ENCODE measurements at regions not wholly inside any gene's neighbourhood (a gene's known extent, or its start where the extent isn't known, plus 50 kb on each side); places are given as distances from the start of the nearest gene placed in this dataset.
"Not testable (repeated sequence)": the region's sequence is repeated elsewhere in the genome, so short reads cannot be mapped to it uniquely, and the experiment has no call there.

DNA sequence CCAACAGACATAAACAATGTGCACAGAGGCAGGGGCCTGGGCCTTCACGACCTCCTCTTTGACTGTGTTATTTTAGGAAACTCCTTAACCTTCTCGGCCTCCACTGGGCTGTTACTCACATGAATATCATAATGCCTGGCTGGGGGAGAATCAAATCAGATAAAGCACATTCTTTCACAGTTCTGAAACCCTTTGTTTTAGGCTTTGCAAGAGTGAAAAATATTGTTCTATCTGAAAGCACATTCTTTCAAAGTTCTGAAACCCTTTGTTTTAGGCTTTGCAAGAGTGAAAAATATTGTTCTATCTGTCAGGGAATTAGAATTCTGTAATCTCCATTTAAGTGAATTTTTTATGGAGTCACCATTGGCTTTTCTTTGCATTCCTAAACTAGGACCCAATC is 50.7 kb upstream of the SYNDIG1 start:
- DNase-seq, result no peak

DNA sequence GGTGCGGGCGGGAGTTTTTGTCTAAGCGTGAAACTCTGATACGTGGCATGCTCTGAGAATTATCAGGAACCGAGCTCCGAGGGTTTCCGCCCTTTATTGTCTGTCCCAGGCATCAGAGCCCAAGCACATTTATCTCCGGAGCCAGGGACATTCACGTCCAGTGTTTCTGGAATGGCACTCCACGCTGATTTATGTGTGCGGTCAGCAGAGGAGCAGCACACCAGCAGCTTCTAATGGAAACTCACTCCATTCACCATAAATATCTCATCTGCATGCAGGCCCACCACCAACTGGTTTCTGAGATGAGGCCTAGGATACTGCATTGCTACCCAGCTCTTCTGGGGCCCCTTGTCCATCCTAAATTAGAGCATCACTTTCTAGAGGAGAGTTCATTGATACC is 51.9 kb upstream of the SYNDIG1 start:
- DNase-seq, result no peak

DNA sequence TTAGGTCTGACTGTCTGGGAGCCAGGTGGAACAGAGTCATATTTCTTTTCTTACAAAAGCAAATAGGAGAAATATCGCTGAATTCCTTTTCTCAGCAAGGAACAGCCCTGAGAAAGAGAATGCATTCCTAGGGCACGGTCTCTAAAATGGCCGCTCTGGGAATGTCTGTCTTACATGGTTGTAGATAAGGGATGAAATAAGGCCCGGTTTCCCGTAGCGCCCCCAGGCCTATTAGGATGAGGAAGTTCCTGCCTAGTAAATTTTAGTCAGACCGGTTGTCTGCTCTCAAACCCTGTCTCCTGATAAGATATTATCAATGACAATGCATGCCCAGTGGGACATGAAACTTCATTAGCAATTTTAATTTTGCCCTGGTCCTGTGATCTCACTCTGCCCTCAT is 54.0 kb upstream of the SYNDIG1 start:
- DNase-seq, result not testable (repeated sequence)

DNA sequence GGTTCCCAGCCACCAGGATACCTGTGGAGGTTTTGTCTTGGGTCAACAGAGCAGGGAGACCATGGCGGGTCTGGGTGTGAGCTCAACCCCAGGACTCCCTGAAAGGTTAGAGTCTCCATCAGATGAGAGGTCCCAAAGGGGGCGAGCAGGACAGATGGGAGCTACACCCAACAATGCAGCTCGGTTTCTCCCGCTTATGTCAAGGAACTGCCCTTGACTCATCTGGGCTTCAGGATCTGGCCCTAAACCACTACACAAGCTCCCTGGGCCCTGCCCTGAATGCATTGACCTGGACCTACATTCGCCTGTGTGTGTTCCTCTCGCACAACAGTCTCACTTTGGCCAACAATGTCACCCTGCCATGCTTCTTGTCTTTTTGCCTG is 57.6 kb upstream of the SYNDIG1 start:
- DNase-seq, result no peak

DNA sequence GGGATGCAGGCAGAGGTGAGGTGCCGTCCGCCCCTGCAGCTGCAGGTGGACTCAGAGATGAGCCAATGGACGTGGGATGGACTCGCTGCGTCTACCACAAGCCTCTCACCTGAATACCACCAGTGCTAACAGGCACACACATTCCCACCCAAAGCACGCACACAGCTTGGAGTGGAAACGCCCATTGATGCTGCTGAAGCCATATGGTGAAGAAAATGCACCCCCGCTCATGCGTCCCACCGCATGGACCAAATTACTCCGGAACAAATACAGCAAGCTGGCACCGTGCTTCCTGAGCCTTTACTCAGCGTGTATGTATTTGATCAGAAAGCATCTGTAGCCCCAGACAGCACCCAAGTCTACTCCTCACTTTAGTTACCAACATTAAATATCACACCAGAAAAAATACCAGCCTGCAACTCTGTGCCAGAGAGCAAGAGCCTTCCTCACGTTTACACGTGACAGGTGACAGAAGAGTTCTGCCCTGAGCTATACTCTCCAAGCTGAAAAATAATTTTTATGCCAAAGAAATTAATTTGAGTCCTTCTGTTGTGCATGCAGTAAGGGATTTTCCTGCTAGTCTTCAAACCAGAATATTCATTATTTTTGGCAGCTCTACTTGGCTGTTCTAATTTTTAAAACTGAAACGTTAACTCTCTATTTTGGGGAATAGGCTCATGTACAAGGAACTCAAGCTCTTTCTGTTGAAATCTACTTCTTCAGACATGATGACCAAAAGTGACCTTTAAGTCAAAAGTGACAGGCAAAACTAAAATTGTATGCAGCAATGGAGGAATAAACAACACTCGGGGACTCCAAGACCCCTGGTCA is 58.2 kb upstream of the SYNDIG1 start:
- no peak for DNase-seq

DNA sequence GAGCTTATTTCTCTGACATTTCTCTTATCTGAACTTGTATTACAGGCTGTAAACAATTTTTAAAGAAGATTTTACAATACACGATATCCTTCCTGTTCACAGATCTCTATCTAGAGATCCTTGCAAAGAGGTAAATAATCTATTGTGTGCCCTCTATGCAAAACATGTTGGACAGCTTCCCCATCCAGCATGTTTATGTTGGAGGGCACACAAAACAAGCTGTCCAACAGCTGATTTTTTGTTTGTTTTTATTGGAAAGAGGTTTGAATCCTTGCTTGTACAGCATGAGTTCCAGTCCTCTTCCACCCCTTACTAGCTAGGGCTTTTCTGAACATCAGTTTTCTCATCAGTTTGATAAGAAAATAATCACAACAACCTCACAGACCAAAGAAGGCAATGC is 62.3 kb upstream of the SYNDIG1 start:
- no peak for DNase-seq

DNA sequence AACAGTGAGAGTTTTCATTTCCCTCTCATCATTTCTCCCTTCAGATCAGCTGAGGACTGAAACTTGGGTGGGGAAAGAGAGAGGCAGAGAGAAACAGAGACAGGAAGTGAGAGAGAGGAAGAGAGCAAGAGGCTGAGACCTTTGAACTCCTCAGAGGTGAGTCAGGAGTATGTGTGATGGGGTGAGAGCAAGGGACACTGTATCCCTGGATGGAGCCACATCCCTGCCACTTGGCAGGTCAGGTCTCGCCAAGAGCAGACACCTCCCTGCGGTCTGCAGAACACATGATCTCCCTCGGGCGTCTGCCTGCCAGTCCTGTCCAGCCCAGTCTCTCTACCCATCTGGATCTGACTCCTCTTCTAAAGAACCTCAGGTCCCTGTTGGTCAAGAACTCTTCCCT is 62.7 kb upstream of the SYNDIG1 start:
- DNase-seq, result no peak

DNA sequence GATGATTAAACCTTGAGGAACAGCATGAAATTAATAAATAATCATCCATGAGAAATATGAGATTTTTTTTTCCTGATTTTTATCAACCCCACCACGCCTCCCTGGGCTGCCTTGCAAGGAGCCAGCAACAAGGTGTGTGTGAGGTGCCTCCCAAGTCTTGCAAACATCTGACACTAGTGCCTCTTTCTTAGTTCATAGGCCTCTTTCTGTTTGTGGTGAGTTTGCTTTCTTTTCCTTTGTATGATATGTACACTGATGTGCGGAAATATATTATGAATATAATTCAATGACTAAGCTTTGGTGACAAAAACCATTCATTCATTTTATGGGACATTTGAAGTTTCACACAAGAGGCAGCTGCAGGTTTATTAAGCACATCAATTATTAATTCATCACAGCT is 63.2 kb upstream of the SYNDIG1 start:
- no peak for DNase-seq

DNA sequence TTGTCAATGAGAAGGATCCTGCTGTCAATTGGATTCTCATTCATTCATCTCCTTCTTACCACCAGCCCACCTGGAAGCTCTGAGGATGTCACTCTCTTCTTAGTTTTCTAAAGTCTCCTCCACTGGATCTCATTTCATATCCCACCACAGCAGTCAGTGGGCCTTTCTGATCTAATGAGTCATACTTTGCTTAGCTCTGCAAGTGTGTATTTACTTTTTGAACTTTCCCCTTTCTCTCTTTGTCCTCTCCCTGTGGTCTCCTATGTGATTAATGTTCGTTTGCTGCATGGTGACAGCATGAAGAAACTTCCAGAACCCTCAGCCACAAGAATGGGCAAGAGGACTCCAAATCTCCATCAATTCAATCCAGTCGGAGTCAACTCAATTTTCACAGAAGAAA is 63.6 kb upstream of the SYNDIG1 start:
- no peak for DNase-seq

DNA sequence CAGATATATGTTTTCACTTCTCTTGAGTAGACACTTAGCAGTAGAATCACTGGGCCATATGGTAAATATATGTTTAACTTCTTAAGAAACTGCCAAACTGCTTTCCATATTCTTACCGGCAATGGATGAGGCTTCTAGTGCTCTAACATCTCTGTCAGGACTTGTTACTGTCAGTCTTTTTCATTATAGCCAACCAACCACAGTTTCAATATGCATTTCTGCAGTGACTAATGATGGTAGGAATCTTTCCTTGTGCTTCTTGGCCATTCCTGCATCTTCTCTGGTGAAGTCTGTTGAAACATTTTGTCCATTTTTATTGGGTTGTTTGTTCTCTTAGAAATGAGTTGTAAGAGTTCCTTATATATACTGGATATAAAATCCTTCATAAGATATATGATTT is 66.0 kb upstream of the SYNDIG1 start:
- no peak for DNase-seq

DNA sequence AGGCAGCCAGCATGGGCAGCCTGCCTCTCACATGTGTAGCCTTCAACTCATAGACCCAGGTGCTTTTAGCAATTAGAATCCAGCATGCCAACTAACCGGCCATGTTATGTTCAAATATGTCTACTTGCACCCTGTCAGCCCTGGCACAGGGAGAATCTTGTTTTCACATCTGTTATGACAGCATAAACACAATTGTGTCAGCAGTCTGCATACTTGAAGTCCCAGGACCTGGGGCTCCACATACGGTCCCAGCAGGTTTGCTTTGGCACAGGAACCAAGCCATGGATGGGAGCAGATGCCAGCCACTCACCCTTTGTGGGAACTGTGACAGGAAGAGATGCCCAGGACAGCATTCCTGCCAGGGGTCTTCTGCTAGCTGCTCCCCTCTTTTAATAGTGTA is 67.2 kb upstream of the SYNDIG1 start:
- DNase-seq, result no peak

DNA sequence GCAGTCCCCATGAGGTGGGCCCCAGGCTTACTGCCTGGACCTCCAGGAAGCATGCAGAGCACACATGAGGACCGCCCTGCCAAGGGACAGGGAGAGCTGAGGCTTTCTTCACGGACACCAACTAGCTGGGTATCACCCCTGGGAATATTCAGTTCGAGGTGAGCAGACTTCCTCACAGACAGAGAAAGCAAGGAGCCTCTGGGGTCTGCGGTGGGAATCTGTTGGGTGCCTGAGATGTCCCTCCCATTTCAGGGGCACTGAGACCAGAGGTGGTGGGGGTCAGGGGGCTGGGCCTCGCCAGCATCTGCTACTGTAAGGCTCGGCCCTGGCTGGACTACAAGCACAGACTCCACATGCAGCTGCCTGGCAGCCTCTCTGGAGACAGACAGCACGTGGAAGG is 74.3 kb upstream of the SYNDIG1 start:
- DNase-seq, result no peak

DNA sequence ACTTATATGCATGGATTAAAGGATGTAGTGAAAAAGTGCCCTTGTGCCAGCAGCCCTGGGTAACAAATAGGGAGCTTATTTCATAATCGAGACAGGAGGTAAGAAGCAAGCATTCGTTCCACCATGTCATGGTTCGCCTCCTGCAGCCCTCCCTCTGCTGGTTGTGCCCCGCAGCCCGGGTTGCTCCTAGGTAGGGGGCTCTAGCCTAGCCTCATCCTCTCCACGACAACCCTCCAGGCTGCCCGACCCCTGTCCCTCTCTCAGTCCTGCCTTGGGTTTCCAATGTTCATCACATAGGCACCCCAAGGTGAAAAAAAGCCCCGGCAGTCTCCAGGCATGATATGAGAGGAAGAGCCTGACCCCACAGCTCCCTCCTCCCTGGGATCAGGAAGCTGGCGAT is 75.5 kb upstream of the SYNDIG1 start:
- no peak for DNase-seq

DNA sequence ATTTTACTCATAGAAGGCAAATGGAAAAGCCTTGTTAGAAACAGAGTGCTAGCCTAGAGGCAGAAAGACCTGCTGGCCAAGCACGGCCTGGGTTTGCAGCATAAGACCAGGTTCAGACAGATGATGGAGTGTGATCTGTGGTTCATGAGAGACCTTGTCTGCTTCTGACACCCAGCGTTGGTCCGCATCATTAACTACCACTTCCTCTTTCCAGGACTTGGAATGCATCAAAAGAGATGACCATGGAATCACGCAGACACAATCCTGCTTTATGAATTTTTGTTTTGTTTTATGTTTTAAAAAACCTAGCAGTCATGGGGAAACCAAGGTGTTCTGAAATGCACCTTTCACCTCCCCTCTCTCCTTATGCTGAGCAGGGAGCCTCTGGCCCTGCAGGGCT is 76.8 kb upstream of the SYNDIG1 start:
- no peak for DNase-seq

DNA sequence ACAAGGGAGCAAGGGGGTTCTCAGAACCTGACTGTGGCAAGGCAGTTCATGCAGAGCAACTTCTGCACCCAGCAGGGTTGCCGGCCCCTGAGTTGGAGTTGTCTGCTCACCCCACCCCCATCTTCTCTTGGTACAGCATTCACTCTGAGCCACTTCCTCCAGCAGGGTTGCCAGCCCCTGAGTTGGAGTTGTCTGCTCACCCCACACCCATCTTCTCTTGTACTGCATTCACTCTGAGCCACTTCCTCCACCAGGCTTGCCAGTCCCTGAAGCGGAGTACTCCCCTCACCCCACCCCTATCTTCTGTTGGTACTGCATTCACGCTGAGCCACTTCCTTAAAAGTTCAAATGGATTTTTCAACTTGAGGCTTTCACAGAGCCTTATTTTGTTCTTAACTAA is 79.7 kb upstream of the SYNDIG1 start:
- DNase-seq, result peak; percentile 5 to 53

DNA sequence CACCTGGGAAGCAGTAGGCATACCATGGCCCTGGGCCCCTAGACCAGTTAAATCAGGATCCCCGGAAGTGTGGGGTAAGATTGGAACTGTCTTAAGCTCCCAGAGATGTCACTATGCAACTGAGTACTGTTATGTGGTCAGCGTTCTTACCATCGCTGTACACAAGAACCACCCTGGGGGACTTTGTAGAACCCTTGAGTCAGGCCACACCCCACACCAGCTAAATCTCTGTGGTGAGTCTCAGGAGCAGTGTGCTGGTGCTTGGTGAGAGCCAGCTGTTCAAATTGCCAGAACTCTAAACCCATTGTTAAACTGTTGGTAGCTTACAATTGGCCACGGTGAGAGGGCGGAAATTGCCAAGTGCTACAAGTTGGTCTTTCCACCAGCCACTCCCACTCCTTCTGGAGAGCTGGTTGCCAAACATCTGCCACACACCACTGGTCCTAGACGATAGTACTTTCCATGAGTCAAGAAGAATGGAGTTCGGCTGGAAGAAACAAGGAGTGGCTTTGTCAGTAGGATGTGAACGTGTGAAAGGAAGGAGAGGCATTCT is 80.5 kb upstream of the SYNDIG1 start:
- DNase-seq, result no peak

DNA sequence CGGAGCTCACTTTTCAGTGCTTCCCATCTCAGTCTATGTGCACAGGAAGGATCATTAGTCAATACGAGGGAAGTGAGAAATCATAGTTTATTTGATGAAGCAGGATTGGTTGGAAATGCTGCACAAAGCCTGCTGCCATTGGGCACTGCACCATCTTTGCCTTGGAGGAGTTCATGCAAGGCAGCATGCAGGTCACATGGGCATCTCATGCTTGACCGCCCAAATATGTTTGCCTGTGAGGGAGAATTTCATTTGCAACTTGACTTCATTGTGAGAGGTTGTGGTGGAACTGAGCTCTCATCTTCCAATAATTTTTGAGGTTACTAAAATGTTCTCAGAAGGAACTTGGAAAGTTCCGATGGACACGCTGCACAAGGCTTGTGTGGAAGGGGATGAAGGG is 83.9 kb upstream of the SYNDIG1 start:
- DNase-seq, result no peak

DNA sequence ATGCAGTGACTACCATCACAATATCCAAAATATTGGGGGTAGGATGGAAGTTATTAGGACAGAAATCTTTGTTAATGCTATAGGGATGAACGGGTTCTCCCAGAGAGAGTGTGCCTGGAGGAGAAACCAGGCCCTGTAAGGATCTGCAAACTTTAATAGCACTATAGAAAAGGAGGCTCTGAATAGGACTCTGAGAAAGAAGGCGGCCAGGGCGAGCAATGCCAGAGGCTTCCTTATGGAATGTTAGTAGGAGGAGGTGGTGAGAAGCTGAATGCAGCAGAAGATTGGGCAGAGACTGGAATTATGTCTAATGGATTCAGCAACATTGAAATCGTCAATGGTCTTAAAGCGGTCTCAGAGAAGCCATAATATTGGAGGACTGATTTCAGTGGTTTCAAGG is 84.6 kb upstream of the SYNDIG1 start:
- no peak for DNase-seq

DNA sequence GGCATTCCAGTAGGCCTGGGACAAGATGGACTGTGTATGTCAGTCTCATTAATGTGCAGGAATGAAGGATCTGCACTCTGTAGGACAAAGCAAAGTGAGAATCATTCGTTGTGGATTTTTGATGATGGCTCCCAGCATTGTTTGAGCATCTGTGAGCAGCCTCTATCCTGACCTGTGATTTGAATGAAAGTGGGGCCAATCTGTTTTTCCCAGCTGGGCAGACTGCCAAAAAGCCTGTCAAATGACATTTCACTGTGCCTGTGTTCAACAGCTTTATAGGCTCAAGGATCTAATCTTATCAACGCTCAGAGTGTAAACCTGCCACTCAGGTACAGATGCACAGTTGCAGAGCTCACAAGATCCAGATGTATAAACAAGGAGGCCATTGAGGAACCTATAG is 86.7 kb upstream of the SYNDIG1 start:
- DNase-seq, result no peak

DNA sequence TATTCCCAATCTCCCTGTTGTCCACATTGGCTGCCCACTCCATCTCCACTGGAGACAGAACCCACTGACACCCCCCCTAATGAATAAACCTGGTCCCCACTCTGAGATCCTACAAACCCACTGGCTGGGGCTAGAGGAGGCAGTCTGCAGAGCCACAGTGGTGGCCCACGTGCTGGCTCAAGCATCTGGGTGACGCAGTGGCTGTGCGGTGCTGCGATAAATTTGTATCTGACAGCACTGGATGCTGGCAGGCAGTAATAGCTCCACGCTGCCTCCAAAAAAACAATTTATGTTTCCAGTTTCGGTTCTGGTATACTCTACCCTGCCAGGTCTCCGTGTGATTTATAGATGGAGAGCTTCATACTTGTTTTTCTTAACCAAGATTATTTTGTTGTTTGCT is 87.1 kb upstream of the SYNDIG1 start:
- DNase-seq, result no peak

DNA sequence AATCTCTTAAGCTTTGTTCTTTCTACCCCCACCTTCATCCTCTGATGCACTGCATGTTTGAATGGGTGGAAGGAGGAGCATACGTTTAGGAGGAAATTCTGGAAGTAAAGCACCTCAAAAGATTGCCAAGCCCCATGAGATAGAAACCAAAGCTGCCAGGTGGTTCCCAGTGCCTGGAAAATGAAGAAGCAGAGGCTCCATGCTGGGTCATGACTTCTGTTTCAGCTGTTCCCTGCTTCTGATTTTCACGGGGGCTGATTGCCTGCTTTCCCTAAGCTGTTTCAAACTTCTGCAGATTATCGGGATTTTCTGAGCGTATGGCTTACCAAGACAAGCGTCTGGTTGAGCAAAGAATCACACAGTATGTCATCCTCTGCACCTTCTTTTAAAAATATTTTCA is 87.5 kb upstream of the SYNDIG1 start:
- no peak for DNase-seq

DNA sequence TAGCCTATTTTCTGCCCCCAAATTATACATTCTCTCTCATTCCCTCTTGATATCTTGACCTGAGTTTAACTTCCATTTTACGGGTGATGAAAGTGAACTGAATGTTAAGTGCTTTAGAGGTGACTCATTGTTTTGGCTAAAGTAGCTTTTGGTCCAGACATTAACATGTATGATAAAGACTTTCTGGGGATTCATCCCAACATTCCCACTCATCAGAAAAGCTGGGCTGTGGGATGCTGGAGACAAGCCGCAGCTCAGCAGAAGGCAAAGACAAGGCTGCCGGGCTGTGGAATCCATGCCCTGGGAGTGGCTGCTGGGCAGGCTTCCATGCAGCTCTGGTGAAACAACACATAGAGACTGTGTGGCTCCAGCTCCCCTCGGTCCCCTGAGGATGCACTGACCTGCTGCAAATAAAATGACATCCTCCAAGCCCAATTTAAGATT is 89.9 kb upstream of the SYNDIG1 start:
- DNase-seq, result no peak

DNA sequence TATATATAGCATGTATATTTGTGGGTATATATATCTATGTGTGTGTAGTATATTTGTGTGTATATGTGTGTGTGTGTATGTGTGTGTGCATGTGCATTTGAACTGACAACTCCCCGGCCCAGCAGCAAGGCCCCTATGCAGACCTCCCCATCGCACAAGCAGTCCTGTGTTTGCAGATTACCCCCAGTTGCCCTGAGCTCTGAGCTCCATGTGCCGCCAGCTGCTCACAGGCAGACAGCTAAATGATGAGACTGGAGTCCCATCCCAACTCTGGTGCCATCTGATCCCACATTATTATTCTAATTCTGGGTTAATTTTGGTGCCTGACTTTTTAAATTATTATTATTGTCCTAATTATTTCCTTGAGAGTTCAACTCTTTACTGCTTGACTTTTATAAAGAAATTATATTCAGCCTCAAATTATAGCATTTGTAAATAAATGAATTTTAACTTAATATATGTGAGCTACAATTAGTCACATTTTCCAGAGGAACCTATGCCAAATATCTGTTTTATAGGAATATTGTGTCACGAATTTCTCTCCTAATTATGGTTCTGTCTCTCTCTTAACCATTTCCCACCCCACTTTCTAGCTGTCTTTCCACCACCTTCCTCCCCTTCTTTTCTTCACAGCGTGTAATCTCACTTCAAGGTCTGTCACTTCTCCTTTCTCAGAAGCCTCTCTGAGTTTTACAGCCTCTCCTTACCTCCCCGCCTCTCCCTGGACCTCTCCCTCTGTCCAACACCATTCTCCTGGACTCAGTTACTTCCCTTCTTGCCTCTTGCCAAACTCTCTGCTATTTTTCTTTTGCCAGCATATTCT is 90.6 kb upstream of the SYNDIG1 start:
- DNase-seq, result no peak

Data from CD4-positive, alpha-beta T cell treated with Interleukin-1 beta for 1 hour (primary cell).